GM12878 (cell line): ENCODE measurements at regions not wholly inside any gene's neighbourhood (a gene's known extent, or its start where the extent isn't known, plus 50 kb on each side); places are given as distances from the start of the nearest gene placed in this dataset.

ENCODE experiments used
- ATAC-seq: fragments of 200-7000 bp; cut with Tn5 transposase; 3 replicates; pipeline ENCODE4 v1.9.1; 2020; ENCODE audit warnings: mild to moderate bottlenecking, moderate library complexity
- BruUV-seq: library from RNA; stranded (reverse); fragments of 400-500 nt; replicated peaks from 2 replicates; lab custom pipeline; 2021; lab: Mats Ljungman, UMichigan
- CTCF ChIA-PET: fragments of 300-600 bp; sonication (Branson Sonifier 250); formaldehyde crosslinking; extraction: SDS; loops from one replicate; lab custom pipeline; 2021; ENCODE audit warnings: inconsistent platforms; lab: Yijun Ruan, JAX
- POLR2A ChIA-PET: fragments of 350-600 bp; formaldehyde crosslinking; extraction: SDS; loops from one replicate; lab custom pipeline; 2021; ENCODE audit warnings: inconsistent platforms; lab: Charles Lee
- RAD21 ChIA-PET: fragments of 300-600 bp; sonication (Branson Sonifier 250); formaldehyde crosslinking; loops from one replicate; lab custom pipeline; 2023; ENCODE audit warnings: antibody characterized with exemption; ENCODE audit not compliant: unreplicated experiment; lab: Charles Lee
- SMC1A ChIA-PET: fragments of 300-600 bp; sonication (Branson Sonifier 250); formaldehyde crosslinking; loops from one replicate; lab custom pipeline; 2023; ENCODE audit not compliant: unreplicated experiment, uncharacterized antibody; lab: Charles Lee
- DNase-seq: peaks from one replicate; pipeline ENCODE4 v3.0.0-alpha.2; 2011; ENCODE audit warnings: low read depth, low spot score
- FAIRE-seq: peaks from 3 replicates; lab custom pipeline; 2011; peaks lifted over from hg19 to GRCh38; lab: Jason Lieb, UNC
- H2AFZ ChIP-seq: 2 replicates; pipeline ENCODE4 v1.6.0; 2011; ENCODE audit warnings: low read depth, low read length, control low read depth; ENCODE audit not compliant: control insufficient read depth
- H3K27ac ChIP-seq: 2 replicates; pipeline ENCODE4 v1.5.1; 2011; ENCODE audit warnings: control low read depth; ENCODE audit not compliant: control insufficient read depth, insufficient read depth
- H3K27me3 ChIP-seq, 2 experiments: replicated peaks in 1 of 2; 2 replicates each; pipeline versions ENCODE4 v1.6.0 to v1.6.1; 2011; ENCODE audit warnings: low read length in 1 of 2; ENCODE audit not compliant: control insufficient read depth in 2 of 2, insufficient read depth in 2 of 2
- H3K36me3 ChIP-seq, 2 experiments: 2 replicates each; pipeline ENCODE4 v1.5.1; 2011; ENCODE audit warnings: low read length in 1 of 2; ENCODE audit not compliant: control insufficient read depth in 2 of 2, insufficient read depth in 2 of 2
- H3K4me1 ChIP-seq: 2 replicates; pipeline ENCODE4 v1.6.1; 2011; ENCODE audit warnings: mild to moderate bottlenecking, low read length, moderate library complexity, mixed read lengths; ENCODE audit not compliant: control insufficient read depth, insufficient read depth
- H3K4me2 ChIP-seq: 2 replicates; pipeline ENCODE4 v1.6.0; 2011; ENCODE audit warnings: control low read depth; ENCODE audit not compliant: control insufficient read depth, insufficient read depth
- H3K4me3 ChIP-seq: fragments of 200-600 bp; sonication (generic); 2 replicates; pipeline ENCODE4 v1.5.1; 2016
- H3K79me2 ChIP-seq: 2 replicates; pipeline ENCODE4 v1.6.0; 2011; ENCODE audit warnings: low read length; ENCODE audit not compliant: control insufficient read depth, insufficient read depth
- H3K9ac ChIP-seq: 2 replicates; pipeline ENCODE4 v1.8.0; 2011; ENCODE audit warnings: low read length, control low read depth, mixed read lengths; ENCODE audit not compliant: control insufficient read depth, insufficient read depth
- H3K9me3 ChIP-seq: replicated peaks from 3 replicates; pipeline ENCODE4 v1.5.1; 2011; ENCODE audit warnings: mild to moderate bottlenecking, low read length; ENCODE audit not compliant: control insufficient read depth, insufficient read depth
- H4K20me1 ChIP-seq: 2 replicates; pipeline ENCODE4 v1.6.0; 2011; ENCODE audit not compliant: control insufficient read depth, insufficient read depth
- IKZF1 ChIP-seq: fragments of 450-650 bp; conservative IDR thresholded peaks from 2 replicates; pipeline ENCODE4 v1.6.1; 2017; ENCODE audit warnings: antibody characterized with exemption, mild to moderate bottlenecking
- IRF3 ChIP-seq: fragments of 450-650 bp; IDR thresholded peaks from 2 replicates; pipeline ENCODE4 v1.6.1; 2014; ENCODE audit warnings: mild to moderate bottlenecking
- NBN ChIP-seq: fragments of 450-650 bp; IDR thresholded peaks from 2 replicates; pipeline ENCODE4 v1.6.1; 2016
- NFXL1 ChIP-seq: fragments of 450-650 bp; IDR thresholded peaks from 2 replicates; pipeline ENCODE4 v1.6.1; 2017; ENCODE audit warnings: antibody characterized with exemption, mild to moderate bottlenecking, borderline replicate concordance
- NR2F1 ChIP-seq: fragments of 450-650 bp; conservative IDR thresholded peaks from 2 replicates; pipeline ENCODE4 v1.6.1; 2017; ENCODE audit warnings: mild to moderate bottlenecking
- PML ChIP-seq: IDR thresholded peaks from 2 replicates; pipeline ENCODE4 v1.6.1; 2012; ENCODE audit warnings: low read length, inconsistent platforms
- RBBP5 ChIP-seq: fragments of 200-600 bp; sonication (generic); conservative IDR thresholded peaks from 2 replicates; pipeline ENCODE4 v1.6.1; 2016
- SKIL ChIP-seq: fragments of 450-650 bp; IDR thresholded peaks from 2 replicates; pipeline ENCODE4 v1.6.1; 2017; ENCODE audit warnings: mild to moderate bottlenecking, low read depth, inconsistent platforms; ENCODE audit not compliant: poor library complexity, severe bottlenecking
- SMAD5 ChIP-seq: IDR thresholded peaks from 2 replicates; pipeline ENCODE4 v1.6.1; 2016; ENCODE audit warnings: antibody characterized with exemption, low read depth
- SREBF2 ChIP-seq: IDR thresholded peaks from 2 replicates; pipeline ENCODE4 v1.6.1; 2012; ENCODE audit warnings: mild to moderate bottlenecking, low read length
- SUZ12 ChIP-seq: fragments of 200-600 bp; sonication (generic); IDR thresholded peaks from one replicate; pipeline ENCODE4 v1.6.1; 2018; ENCODE audit warnings: antibody characterized with exemption, mild to moderate bottlenecking; ENCODE audit not compliant: unreplicated experiment
- ZNF24 ChIP-seq: fragments of 450-650 bp; IDR thresholded peaks from 2 replicates; pipeline ENCODE4 v1.6.1; 2017; ENCODE audit warnings: antibody characterized with exemption, mild to moderate bottlenecking
- WGBS: methylation state at CpG from one replicate; pipeline ENCODE4 v1.1.6; 2016; ENCODE audit warnings: low lambda C conversion rate; ENCODE audit not compliant: insufficient replicate concordance, insufficient coverage; ENCODE audit errors: missing lambda C conversion rate; 5-methylcytosine and 5-hydroxymethylcytosine counted together
- in situ Hi-C: fragments of 300-500 bp; cut with MboI; formaldehyde crosslinking; loops from 9 replicates; pipeline ENCODE4 v1.14.3; 2018; ENCODE audit warnings: mixed read lengths
- intact Hi-C: fragments of 100-400 bp; cut with micrococcal nuclease; formaldehyde crosslinking; loops from one replicate; pipeline ENCODE4 v1.14.2; 2022; ENCODE audit not compliant: unreplicated experiment

GRCh38 chr1:187396929-187397796 is 568.4 kb downstream of the PLA2G4A start:
- ATAC-seq (no peak), FAIRE-seq (no peak), DNase-seq (no peak)
- no peak overlapping the region for H3K27ac ChIP-seq
- SMC1A ChIA-PET = no interaction called here
- no peaks in the 10 kb centered on the region for H3K36me3 ChIP-seq
- no peak for TF ChIP-seq ZNF24
- TF ChIP-seq PML = no peak
- TF ChIP-seq IRF3 = no peak
- in situ Hi-C loops = no loop called here
- RAD21 ChIA-PET = no interaction called here
- H3K4me2 ChIP-seq = no peak overlapping the region
- intact Hi-C loops = no loop called here
- no peaks in the 10 kb centered on the region for H4K20me1 ChIP-seq
- no TSS peak for BruUV-seq
- no peak overlapping the region for H2AFZ ChIP-seq
- CTCF ChIA-PET = no interaction called here
- no peaks in the 10 kb centered on the region for H3K9me3 ChIP-seq
- 31% methylated on average over 12 of the region's 12 CpGs for WGBS
- H3K79me2 ChIP-seq = no peaks in the 10 kb centered on the region
- POLR2A ChIA-PET = no interaction called here
- no peak overlapping the region for H3K4me3 ChIP-seq
- H3K9ac ChIP-seq = no peak overlapping the region
- no peaks in the 10 kb centered on the region for H3K27me3 ChIP-seq
- no peaks in the 10 kb centered on the region for H3K4me1 ChIP-seq

- in situ Hi-C loops = no loop called here
- Histone ChIP-seq H3K4me2 (no peak overlapping the region), H4K20me1 (no peaks in the 10 kb centered on the region), H3K4me1 (no peaks in the 10 kb centered on the region), H3K36me3 (no peaks in the 10 kb centered on the region), H3K27me3 (no peaks in the 10 kb centered on the region), H3K9me3 (no peaks in the 10 kb centered on the region), H3K79me2 (no peaks in the 10 kb centered on the region), H3K27ac (no peak overlapping the region), H3K4me3 (no peak overlapping the region), H3K9ac (no peak overlapping the region), H2AFZ (no peak overlapping the region)
- RAD21 ChIA-PET = no interaction called here
- POLR2A ChIA-PET = no interaction called here
- CTCF ChIA-PET = interaction anchor here (1.2 kb wide), 1 partner anchor 8 kb away, joined by 5 read pairs; no protein-coding TSS in a partner anchor
- TF ChIP-seq SREBF2 (no peak), SMAD5 (no peak), IKZF1 (0 out of 2 replicates have a peak, but pooled peaks have one; percentile 16), SUZ12 (no peak), SKIL (no peak), NR2F1 (0 out of 2 replicates have a peak, but pooled peaks have one; percentile 35), NFXL1 (no peak), NBN (no peak), RBBP5 (no peak)
- DNase-seq = no peak
- peak; percentile 58 for ATAC-seq
- SMC1A ChIA-PET = interaction anchor here (1.7 kb wide), 1 partner anchor 39 kb away, joined by 4 read pairs; no protein-coding TSS in a partner anchor
- intact Hi-C loops = no loop called here
- no peak for FAIRE-seq
- WGBS = 13% methylated on average over 4 of the region's 4 CpGs
- BruUV-seq = no TSS peak
Measured at GRCh38 chr1:187408212-187409004, 579.7 kb downstream of the PLA2G4A start.
